ENCODE measurements at regions not wholly inside any gene's neighbourhood (a gene's known extent, or its start where the extent isn't known, plus 50 kb on each side); places are given as distances from the start of the nearest gene placed in this dataset.
A peak's percentile ranks its signal among the peaks of the same experiment; 100 is the strongest.
"Not testable (repeated sequence)": the region's sequence is repeated elsewhere in the genome, so short reads cannot be mapped to it uniquely, and the experiment has no call there.

DNA sequence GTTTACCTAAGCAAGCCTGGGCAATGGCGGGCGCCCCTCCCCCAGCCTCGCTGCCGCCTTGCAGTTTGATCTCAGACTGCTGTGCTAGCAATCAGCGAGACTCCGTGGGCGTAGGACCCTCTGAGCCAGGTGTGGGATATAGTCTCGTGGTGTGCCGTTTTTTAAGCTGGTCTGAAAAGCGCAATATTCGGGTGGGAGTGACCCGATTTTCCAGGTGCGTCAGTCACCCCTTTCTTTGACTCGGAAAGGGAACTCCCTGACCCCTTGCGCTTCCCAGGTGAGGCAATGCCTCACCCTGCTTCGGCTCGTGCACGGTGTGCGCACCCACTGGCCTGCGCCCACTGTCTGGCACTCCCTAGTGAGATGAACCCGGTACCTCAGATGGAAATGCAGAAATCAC lies 442.6 kb upstream of the MTPN start:
- DNase-seq (ENCODE audit: low spot score) = not testable (repeated sequence)

DNA sequence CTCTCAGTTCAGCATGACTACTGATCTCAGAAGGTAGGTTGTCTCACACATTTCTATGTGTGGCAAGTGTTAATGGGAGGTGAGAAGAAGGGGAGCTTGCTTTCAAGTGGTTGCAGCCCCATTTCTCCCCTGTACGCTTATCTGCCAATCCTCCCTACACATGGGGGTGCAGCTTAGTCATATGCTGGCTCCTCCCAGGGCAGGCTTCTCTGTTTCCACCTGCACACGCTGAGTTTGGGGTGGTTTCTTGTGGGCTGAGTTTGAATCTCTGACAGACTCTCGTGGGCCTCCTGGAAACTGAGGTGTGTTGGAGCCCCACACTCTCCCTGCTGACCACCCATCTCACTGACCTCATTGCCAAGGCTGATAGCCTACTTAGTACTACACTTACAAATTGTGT lies 435.8 kb upstream of the MTPN start:
- no peak for DNase-seq (ENCODE audit: low spot score)

DNA sequence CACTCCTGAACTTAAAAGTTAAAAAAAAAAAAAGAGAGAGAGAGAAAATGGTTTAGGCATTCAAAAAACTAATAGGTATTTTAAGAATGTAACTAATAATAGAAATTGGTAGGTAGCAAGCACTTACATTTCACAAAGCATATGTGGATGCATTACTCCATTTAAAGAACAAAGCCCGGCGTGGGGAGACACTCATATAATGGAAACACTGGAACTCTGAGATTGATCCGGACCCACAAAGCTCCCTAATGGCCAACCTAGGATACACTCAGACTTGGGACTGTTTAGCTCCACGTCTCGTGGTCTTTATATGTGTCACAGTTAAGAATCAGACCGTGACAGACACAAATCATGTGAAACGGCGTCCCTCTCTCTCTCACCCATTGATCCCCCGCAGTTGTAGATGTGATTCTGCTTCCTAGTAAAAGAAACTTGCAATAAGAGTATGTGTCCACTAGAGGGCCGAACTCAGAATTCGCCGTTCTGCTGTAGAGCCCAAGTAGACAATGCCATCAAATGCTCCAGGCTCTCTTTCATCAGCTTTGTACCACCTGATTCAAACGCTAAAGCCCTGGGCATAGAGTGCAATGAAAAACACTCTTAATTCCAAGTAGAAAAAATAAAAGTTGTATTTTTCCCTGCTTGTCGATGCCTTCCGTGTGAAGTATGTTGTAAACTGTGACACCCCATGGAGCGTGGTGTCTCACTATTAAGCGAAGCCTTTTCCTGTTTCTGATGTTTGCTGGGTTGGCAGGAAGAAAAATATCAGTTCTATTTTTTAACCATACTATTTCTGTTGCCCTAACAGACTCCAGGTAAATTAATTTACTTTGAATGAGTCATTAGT lies 429.0 kb upstream of the MTPN start:
- peak; percentile 82 for DNase-seq (ENCODE audit: low spot score)

DNA sequence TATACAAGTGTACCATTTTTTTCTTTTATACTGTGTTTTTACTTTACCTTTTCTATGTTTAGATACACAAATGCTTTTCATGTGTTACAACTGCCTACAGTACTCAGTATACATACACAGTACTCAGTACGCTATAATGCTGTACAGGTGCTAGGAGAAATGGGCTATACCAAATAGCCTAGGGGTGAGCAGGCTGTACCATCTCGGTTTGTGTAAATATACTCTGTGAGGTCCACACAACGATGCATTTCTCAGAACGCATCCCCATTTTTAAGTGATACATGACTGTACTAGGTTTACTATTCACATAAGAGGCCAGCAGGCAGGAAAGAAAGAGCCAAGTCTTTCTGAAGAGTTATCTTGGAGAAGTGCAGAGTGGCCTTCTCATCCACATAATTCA lies 426.4 kb upstream of the MTPN start:
- DNase-seq (ENCODE audit: low spot score) = peak; percentile 23

DNA sequence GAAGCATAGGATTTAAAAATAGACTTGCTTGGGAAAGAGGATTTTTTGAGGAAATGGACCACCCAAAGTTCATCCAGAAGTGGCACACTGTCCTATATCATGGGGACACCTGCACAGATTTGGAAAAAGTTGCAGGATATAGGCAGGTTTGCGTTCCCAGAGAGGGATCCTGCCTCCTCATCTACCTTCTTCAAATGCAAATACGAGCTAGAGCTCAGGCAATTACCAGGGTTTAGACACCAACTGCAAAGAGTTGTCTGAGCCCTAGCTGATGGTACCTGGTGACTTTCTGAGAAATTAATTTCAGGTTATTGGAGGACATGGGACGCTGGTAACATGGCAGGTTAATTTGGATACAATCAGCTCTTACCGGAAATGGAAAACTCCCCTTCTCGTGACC lies 423.7 kb upstream of the MTPN start:
- DNase-seq (ENCODE audit: low spot score) = no peak

DNA sequence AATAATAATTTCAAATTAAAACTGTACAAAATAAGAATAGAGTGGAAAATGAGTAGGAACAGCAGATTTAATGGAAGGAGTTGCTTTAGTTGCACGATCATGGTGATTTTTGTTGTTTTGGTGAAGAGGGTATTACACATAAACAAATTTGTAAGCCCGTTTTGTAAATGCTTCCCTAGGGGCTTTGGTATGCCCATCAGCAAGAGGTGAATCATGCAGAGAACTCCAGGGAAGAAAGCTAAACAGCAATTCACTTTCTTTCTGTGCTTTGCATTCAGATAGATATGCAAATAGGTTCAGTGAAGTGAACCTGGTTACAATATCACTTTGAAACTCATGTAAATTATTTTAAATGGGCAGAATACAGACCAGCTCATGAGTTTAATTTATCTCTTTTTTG lies 422.2 kb upstream of the MTPN start:
- no peak for DNase-seq (ENCODE audit: low spot score)

DNA sequence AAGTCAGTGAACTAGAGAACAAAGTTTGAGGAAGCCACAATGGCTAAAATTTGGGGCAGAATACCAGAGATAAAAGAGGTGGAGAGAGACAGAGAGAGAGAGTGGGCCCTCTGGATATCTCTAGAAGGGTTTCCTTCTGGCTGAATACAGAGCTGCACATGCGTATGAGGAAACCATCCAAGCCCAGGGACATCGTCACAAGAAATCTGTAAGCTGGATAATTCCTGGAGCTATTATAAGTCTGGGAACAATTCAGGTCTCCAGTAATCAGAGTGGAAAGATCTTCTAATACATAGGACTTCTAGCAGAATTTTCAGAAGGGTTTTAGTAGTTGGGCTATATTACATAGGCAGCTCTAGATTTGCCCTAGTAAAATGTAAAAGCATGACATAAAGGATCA lies 415.7 kb upstream of the MTPN start:
- no peak for DNase-seq (ENCODE audit: low spot score)

DNA sequence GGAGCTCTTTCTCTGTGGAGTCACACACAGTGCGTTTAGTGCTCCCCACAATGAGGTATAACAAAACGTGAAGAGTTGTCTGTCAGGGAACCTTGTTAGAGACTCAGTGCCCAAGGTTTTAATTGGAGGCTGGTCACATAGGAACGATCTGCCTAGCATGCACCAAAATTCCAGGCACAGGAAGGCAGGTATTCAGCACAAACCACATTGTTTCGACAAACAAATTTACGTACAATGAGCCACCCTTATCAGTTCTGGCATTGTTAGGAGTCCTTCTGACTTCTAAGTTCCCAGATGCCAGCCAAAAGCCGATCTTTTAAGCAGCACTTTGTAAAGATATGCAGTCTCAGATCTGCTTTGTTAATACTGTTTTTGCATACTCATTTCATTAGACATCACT lies 414.2 kb upstream of the MTPN start:
- DNase-seq (ENCODE audit: low spot score) = no peak

DNA sequence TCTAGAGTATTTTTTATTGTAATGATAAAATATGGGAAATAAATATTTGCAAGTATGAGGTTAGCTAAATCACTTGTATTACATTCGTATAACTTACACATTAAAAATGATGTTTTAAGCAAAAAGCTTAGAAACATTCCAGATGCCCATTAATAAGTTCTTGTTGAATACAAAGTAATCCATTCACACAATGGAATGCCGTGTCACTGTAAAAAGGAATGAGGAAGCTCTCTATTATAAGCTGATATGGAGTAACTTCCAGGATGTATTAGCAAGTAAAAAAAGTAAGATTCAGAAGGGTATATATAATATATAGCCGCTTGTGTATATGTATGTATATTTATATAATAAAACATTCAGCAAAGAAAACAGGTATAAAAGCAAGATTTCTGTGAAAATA lies 412.8 kb upstream of the MTPN start:
- DNase-seq (ENCODE audit: low spot score) = no peak

DNA sequence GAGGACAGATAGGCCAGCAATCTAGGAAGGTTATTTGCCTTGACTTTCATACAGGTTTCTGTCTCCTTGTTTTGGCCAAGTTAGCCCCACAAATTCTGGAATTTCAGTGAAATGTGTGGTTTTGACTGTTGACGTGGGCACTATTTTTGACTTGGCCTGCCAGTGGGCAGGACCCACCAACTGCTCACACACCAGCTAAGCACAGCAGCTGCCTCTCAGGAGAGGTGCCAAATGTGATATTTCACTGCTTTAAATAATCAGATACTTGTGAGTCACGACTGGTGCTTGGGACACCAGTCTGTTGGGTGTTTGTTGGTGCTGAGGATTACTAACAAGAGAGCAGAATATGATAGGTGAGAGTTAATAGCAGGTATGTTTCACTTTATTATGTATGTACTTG lies 409.7 kb upstream of the MTPN start:
- DNase-seq (ENCODE audit: low spot score) = no peak

DNA sequence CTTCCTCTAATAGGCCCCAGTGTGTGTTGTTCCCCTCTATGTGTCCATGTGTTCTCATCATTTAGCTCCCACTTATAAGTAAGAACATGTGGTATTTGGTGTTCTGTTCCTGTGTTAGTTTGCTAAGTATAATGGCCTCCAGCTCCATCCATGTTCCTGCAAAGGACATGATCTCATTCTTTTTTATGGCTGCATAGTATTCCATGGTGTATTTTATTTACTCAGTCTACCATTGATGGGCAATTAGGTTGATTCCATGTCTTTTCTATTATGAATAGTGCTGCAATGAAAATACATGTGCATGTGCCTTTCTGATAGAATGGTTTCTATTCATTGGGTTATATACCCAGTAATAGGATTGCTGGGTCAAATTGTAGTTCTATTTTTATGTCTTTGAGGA lies 394.2 kb upstream of the MTPN start:
- DNase-seq (ENCODE audit: low spot score) = not testable (repeated sequence)

DNA sequence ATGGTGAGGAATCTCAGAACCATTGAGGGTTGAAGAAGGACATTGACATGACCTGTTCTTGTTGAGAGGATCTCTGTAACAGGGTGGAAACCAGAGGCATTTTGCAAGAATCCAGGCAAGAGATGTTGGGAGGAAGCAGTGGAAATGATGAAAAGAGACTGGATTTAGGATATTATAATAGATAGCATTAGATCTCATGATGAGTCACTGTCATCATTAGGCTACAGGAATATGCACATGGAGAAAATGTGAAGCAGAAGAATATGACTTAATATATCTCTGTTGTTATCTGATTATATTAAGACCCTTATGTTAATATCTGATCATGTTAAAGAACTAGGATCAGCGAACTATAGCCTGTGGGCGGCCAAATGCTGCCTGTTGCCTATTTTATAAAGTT lies 393.0 kb upstream of the MTPN start:
- no peak for DNase-seq (ENCODE audit: low spot score)

DNA sequence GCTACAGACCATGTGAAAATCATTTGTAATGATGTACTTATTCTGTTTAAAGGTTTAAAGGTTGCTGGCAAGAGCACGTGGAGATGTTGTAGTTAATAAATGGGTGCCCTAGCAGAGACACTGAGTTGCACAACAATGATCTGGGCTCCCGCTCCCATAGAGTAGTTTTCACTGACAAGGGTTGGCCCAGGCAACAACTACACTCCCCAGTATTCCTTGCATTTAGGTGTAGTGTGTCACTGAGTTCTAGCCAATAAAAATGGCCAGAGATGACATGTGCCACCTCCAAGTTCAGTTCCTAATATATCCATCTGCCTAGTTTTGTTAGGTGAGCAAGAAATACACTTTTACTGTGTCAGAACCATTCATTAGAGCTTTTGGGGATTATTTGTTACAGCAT lies 392.1 kb upstream of the MTPN start:
- no peak for DNase-seq (ENCODE audit: low spot score)

DNA sequence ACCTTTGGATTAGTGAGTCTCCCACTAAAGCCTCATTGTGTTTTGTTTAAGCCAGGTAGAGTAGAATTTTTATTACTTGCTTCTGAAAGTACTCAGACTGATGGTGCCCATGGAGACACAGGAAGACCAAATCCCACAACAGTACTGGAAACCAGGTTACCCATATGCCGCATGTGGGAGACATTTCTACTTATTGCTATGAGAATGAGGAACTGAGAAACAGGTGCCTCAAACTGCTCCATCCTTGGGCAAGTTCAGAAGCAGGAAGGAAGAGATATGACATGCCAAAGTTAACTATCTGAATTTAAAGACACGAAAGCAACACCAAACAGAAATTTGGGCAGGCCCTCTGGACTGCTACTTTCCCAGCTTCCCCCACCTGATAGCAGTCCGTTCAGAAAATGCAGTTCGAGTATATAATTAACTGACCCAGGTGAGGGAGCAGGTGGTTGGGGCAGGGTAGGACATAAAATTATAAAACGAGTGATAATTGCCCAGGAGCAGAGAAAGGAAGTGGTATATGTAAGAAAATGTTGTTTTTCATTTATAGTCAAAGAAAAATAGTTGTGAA lies 382.3 kb upstream of the MTPN start:
- DNase-seq (ENCODE audit: low spot score) = no peak

DNA sequence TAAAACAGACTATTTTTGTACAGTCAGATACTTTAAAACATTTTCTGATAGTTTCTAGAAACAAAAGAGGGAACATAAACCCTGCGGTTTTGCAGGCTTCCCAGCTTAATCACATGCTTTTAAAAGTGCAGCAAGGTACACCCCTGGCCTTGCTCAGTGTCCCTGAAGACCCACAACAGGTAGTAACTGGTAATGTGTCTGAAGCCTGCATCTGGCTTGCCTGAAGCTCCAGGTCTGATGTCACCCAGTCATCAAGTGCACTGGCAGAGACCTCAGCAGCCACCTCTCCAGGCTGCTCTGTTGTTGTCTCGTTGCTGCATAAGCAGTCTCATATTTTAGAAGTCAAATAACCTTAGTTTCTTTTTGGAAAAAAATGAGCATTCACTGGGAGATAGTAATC lies 376.1 kb upstream of the MTPN start:
- DNase-seq (ENCODE audit: low spot score) = no peak

DNA sequence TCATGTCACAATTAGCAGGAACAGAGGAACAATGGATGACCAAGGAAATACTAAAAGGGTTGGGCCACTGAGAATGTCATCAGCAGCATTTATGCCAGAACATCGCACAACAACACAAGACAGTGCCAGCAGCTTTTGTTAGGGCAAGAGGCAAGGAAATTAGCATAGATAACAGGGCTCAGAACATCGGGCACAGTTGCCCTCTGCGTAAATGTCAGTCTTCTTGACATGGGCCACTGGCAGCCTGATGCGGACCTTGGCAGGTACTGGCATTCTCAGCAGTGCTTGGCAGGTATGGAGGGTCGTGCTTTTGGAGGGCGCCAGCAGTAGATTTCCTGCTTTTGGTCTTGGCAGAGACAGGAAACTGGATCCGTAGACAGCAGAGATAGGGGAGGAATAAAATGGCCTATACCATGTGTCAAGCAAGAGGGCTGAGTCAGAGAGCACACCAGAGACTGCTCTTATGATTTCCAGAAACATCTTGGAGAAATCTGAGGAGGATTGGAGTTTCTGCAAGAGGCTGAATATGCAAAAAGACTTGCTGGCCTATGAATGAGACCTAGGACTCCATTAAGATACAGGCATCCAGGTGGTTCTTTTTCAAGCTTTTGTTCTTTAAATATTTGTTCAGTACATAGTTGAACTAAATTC lies 371.5 kb upstream of the MTPN start:
- DNase-seq (ENCODE audit: low spot score) = no peak

DNA sequence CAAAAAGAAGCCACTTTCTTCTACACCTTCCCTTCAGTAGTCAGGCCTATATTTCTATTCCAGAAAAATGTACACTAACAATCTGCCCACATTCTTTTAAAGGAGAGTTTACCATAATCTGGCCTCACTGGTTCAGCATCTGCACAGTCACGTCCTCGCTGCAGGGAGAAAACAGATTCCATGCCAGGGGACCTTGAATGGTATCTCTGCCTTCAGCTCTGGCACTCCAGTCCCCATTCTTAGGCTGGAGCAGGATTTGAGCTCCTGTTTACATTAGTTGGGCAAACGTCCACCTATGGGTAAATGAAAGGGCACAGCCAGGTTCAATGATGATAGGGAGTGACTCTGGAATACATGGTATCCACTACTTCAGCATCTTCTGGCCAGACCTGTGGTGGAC lies 371.0 kb upstream of the MTPN start:
- DNase-seq (ENCODE audit: low spot score) = no peak

DNA sequence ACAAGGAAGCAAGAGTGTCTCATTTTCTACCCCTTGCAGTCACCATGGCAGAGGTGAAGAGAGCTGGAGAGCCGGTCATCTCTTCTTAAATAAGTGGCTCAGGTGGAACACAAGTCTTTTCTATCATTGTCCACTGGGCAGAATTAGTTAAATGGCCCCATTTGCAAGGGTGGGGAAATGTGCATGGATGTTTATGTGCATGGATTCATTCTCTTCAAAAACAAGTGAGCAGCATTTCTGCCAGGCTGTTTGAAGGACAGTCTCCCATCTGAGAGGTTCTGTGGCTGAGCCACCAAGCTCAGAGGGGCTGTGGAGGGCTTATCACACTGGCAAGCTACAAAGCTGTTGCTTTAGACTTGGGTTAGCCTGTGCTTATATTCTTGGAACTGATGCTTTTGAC lies 370.3 kb upstream of the MTPN start:
- no peak for DNase-seq (ENCODE audit: low spot score)

DNA sequence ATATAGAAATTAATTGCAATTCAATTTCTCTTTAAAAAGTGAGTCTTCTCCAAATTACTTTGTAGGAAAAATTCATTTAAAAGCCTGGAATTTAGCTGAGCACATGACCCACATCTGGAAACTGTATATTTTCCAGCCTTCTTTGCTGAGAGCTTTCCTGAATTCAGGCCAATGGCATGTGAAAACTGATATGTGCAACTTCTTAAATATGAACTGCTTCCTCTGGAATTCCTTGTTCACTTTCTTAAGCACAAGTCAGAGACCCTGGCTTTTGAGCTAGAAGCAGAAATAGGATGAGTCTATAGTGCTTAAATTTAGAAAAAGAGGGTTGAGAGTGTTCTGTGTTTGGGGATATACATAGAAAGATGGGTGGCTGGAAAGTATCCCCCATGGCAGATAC lies 365.1 kb upstream of the MTPN start:
- DNase-seq (ENCODE audit: low spot score) = no peak

DNA sequence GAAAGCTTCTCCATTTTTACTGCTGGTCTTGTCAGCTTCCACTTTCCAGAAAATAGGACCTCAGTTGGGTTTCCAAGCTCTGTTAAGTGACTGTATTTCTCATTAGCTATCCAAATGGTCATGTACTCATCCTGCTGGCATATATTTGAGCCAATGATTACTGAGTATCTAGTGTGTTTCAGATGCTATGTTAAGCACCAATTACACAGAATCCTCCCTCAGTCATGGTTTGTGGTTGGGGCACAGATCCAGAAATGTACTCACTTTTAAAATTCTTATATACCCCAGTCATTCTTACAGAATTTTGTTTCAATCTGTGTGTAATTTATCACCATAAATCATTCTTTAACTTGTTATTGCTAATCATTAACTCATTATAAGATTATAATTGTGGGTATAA lies 362.3 kb upstream of the MTPN start:
- no peak for DNase-seq (ENCODE audit: low spot score)

DNA sequence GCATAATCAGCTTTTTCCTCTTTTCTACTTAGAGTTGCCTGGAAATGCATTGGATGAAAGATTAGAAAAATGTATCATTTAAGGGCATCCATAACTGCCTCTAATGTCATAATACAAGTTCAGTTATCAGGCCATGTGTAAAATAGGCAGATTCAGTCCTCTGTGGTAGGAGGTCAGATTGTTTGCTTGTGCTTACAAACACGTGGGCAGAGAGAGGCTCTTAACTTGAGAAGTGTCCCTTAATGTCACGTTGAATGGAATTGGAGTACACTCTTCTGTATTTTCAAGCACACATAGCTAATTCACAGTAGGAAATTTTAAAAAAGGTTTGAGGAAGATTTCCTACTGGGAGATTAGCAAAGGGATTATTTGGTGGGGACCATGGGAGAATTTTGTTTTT lies 359.8 kb upstream of the MTPN start:
- DNase-seq (ENCODE audit: low spot score) = no peak

DNA sequence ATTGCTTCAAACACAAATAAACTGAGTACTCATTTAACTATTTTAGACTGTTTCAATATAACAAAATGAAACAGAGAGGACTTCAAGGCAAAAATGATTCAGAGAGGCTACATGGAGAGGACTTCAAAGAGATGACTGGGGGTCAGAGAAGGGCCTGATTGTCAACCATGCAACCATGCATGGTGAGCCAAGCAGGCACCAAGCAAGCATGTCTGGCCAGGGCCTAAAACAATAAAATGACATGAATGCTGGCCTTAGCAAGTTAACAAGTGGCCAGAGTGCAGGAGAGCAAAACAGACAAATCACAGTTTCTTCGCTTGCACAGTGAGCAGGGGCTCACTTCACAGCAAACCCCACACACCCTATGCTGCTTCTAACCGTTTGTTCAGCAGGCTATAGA lies 356.5 kb upstream of the MTPN start:
- no peak for DNase-seq (ENCODE audit: low spot score)

DNA sequence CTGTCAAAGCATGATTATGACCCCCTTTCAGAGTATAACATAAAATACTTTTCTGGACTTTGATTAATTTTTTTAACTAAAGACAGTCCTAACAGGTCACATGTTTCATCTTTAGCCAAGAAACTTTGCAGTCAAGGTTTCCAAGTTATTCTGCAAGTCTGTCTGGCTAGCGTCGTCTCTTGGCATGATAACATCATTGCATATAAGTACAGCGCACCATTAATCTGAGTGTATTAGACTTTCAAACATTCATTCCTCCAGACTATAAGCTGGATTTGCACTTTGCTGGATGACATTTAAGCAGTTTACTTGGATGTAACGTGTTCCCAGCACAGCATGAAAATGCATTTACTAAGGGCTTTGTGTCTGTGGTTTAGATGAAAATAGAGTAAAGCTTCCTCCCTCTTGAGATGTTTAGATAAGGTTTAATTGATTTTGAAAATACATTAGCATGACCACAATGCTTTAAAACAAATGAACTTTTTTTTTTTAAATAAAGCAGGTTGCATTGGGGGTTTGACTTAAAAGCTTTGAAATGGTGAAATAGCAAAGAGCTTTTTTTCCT lies 349.0 kb upstream of the MTPN start:
- DNase-seq (ENCODE audit: low spot score) = no peak

Data from HT-29 (cell line).